ENCODE measurements at regions not wholly inside any gene's neighbourhood (a gene's known extent, or its start where the extent isn't known, plus 50 kb on each side); places are given as distances from the start of the nearest gene placed in this dataset.

GRCh38 chr5:147092044-147092443, 142.8 kb upstream of the STK32A start:
- no peak for DNase-seq (ENCODE audit: low read depth in 2 of 2)
- TF ChIP-seq CTCF (IDR thresholded peaks at IDR 0.05; ENCODE audit: low read depth, low read length): no peak
- no peak overlapping the region for H3K4me3 ChIP-seq (replicated peaks in 1 of 2; ENCODE audit: low read depth in 2 of 2, low read length in 2 of 2)

- TF ChIP-seq CTCF (IDR thresholded peaks at IDR 0.05; ENCODE audit: low read depth, low read length): no peak
- no peak overlapping the region for H3K4me3 ChIP-seq (replicated peaks in 1 of 2; ENCODE audit: low read depth in 2 of 2, low read length in 2 of 2)
- DNase-seq (ENCODE audit: low read depth in 2 of 2): peak; percentile 45 to 54
Observed at GRCh38 chr5:147093138-147093537, 141.7 kb upstream of the STK32A start.

GRCh38 chr5:147095740-147096139, 139.1 kb upstream of the STK32A start:
- TF ChIP-seq CTCF (IDR thresholded peaks at IDR 0.05; ENCODE audit: low read depth, low read length): no peak
- H3K4me3 ChIP-seq (replicated peaks in 1 of 2; ENCODE audit: low read depth in 2 of 2, low read length in 2 of 2): no peak overlapping the region

GRCh38 chr5:147098233-147098790, 136.5 kb upstream of the STK32A start:
- peak; percentile 53 to 62 for DNase-seq (ENCODE audit: low read depth in 2 of 2)
- TF ChIP-seq CTCF (IDR thresholded peaks at IDR 0.05; ENCODE audit: low read depth, low read length): peak; percentile 55
- no peak overlapping the region for H3K4me3 ChIP-seq (replicated peaks in 1 of 2; ENCODE audit: low read depth in 2 of 2, low read length in 2 of 2)

More at GRCh38 chr5:147095740-147096139, 139.1 kb upstream of the STK32A start:
- no peak for DNase-seq (ENCODE audit: low read depth in 2 of 2)

- no peak overlapping the region for H3K4me3 ChIP-seq (replicated peaks in 1 of 2; ENCODE audit: low read depth in 2 of 2, low read length in 2 of 2)
- DNase-seq (ENCODE audit: low read depth in 2 of 2): peak in 1 of 2 donors; percentile 6
- TF ChIP-seq CTCF (IDR thresholded peaks at IDR 0.05; ENCODE audit: low read depth, low read length): no peak
Observed at GRCh38 chr5:147101659-147102369, 133.0 kb upstream of the STK32A start.

- DNase-seq (ENCODE audit: low read depth in 2 of 2): no peak
- H3K4me3 ChIP-seq (replicated peaks in 1 of 2; ENCODE audit: low read depth in 2 of 2, low read length in 2 of 2): no peak overlapping the region
- no peak for TF ChIP-seq CTCF (IDR thresholded peaks at IDR 0.05; ENCODE audit: low read depth, low read length)
Observed at GRCh38 chr5:147112899-147113298, 121.9 kb upstream of the STK32A start.

Data from cardiac fibroblast (primary cell).